ENCODE measurements at regions not wholly inside any gene's neighbourhood (a gene's known extent, or its start where the extent isn't known, plus 50 kb on each side); places are given as distances from the start of the nearest gene placed in this dataset.

DNA sequence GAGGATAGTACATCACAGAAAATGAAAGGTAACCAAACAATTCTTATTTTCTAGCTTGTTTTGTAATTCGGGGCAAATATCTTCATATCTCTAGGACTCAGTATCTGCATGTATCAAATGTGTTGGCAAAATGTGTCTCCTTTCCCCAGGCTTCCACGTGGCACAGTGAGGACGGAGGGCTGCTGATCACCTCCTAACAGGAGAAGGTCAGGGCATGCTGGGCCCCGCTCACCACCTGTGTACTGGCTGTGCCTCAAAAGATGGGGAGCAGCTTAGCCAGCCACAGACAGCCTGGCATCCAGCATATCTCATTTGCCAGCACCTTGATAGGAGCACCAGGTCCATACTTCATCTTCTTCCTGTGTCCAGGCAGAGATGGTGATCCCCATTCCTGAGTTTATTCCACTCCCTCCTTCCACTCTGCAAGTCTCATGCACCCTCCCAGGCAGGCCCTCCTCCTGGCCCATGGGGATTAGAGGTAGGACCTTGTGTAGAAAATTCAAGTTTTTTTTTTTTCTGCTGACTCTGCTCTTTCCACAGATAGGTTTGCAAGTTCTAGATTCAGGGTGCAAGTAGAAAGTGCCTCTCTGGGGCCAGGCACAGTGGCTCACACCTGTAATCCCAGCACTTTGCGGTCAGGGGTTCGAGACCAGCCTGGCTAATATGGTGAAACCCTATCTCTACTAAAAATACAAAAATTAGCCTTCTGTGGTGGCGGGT, 1639.0 kb upstream of the SLC10A2 start:
- DNase-seq, result no peak
- no peaks in the 10 kb centered on the region for H3K36me3 Mint-ChIP-seq
- POLR2A ChIA-PET, result no interaction called here
- ATAC-seq (ENCODE audit: low read depth), result no peak
- H3K27ac Mint-ChIP-seq, result no peak overlapping the region
- no peaks in the 10 kb centered on the region for H3K4me1 Mint-ChIP-seq
- H3K9me3 Mint-ChIP-seq, result no peaks in the 10 kb centered on the region
- H3K4me3 Mint-ChIP-seq, result no peak overlapping the region
- peaks cover 2% of the 10 kb centered on the region for H3K27me3 Mint-ChIP-seq

DNA sequence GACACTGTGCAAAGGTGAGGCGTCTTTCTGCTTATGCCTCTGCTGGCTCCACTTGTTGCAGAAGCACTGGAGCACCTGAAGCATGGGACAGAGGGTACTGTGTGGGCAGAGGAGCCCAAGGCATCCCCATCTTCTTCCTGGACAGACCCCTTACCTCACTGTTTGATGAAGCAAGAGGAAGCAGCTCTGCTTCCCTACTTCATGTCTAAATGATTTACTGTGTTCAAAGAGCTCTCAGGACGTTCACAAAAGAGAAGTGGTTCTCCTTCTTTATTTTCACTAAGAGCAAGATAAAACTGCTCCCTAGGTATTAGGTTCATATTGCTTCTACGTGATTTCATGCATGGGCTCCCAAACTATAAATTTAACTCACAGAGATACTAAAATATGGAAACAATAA, 1635.4 kb upstream of the SLC10A2 start:
- no peak overlapping the region for H3K4me3 Mint-ChIP-seq
- H3K9me3 Mint-ChIP-seq, result no peaks in the 10 kb centered on the region
- H3K36me3 Mint-ChIP-seq, result no peaks in the 10 kb centered on the region
- DNase-seq (no peak), ATAC-seq (ENCODE audit: low read depth) (no peak)
- no peak overlapping the region for H3K27ac Mint-ChIP-seq
- no peaks in the 10 kb centered on the region for H3K27me3 Mint-ChIP-seq
- POLR2A ChIA-PET, result no interaction called here
- H3K4me1 Mint-ChIP-seq, result no peaks in the 10 kb centered on the region

DNA sequence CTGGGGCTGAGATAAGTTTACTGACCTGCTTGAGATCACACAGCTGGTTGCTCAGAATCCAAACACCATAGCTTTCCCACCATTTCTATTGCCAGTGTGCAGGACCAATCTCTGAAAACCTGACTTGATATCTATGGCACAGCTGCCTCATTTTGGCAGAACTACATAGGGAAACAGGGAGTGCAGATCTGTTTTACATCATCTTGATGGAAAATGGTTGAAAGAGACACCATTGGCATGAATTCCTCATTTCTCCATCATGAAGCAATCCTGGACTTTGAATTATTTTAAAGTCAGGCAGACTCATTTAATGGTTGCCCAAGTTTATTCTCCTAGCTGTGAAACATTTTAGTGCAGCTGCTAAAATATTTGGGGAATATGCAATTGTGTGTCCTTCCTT, 1628.2 kb upstream of the SLC10A2 start:
- Mint-ChIP-seq H3K9me3 (no peaks in the 10 kb centered on the region), H3K27ac (no peak overlapping the region), H3K36me3 (no peaks in the 10 kb centered on the region), H3K27me3 (no peaks in the 10 kb centered on the region), H3K4me1 (no peaks in the 10 kb centered on the region), H3K4me3 (no peak overlapping the region)
- POLR2A ChIA-PET, result no interaction called here
- ATAC-seq (ENCODE audit: low read depth) (no peak), DNase-seq (no peak)

DNA sequence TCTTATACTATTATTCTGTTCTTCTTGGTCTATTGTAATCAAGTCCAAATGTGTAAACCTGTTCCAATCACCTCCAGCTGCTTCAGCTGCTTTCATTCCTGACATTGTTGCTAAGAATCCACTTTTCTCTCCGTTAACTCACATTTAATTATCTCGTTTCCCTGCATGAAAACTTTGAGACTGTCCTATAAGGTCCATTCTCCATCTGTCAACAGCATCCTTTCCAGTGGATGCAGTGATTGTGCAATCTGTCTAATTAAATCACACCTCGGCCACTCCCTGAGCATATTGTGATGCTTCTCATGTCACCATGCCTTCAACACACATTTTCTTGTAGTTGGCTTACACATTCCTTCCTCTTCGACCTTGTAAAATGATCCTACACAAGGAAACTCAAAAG, 1626.9 kb upstream of the SLC10A2 start:
- Mint-ChIP-seq H3K36me3 (no peaks in the 10 kb centered on the region), H3K4me1 (no peaks in the 10 kb centered on the region), H3K4me3 (no peak overlapping the region), H3K9me3 (no peaks in the 10 kb centered on the region), H3K27me3 (no peaks in the 10 kb centered on the region), H3K27ac (no peak overlapping the region)
- DNase-seq (no peak), ATAC-seq (ENCODE audit: low read depth) (no peak)
- POLR2A ChIA-PET, result no interaction called here

DNA sequence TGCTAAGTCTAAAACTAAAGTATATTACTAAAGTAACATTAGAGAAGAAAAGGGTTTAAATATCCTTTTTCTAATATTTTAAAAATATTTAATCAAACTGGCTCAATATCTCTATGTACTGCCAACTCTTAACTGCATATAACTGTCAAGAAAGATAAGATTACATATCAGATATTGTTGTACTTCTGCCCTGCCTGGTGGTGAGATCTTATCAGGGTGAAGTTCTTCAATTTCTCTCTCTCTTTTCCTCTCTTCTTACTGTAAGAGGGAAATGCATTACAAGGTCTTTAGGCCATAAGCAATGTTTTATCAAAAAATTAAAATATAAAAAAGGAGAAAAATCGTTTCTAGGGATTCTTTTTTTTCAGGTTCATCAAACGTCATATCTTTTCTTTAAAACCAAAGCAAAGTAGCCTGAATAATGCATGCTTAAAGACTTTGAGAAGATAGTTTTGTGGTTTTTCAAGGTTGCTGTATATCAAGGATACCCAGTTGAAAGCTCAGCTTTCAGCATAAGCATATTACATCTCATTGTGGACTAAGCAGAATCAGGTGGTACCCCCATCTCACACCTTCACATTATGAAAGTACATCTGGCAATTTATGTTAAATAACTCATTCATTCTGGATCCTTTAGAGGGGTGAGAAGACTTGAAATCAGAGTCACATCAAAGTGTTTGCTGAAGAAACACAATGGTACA, 1625.7 kb upstream of the SLC10A2 start:
- H3K27ac Mint-ChIP-seq, result no peak overlapping the region
- no peaks in the 10 kb centered on the region for H3K36me3 Mint-ChIP-seq
- H3K27me3 Mint-ChIP-seq, result no peaks in the 10 kb centered on the region
- no peak overlapping the region for H3K4me3 Mint-ChIP-seq
- no peak for DNase-seq
- no peaks in the 10 kb centered on the region for H3K4me1 Mint-ChIP-seq
- no peak for ATAC-seq (ENCODE audit: low read depth)
- H3K9me3 Mint-ChIP-seq, result no peaks in the 10 kb centered on the region
- POLR2A ChIA-PET, result no interaction called here

DNA sequence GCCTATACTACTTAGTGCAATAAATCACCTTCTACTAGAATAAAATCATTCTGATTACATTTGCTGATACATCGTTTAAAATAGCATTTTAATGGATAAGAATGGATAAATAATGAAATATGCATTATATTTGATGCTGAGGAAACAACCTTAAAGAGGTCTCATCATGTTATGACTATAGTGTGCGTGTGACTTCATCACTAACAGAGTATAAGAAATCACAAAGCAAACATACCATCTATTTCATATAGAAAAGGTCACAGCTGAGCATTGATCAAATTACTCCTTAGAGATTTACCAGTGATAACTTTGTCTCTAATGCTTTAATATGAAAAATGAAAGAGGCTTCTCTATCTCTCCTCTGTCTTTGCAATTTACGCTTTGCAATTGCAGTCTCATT, 1620.3 kb upstream of the SLC10A2 start:
- DNase-seq (no peak), ATAC-seq (ENCODE audit: low read depth) (no peak)
- no peaks in the 10 kb centered on the region for H3K36me3 Mint-ChIP-seq
- H3K27ac Mint-ChIP-seq, result no peak overlapping the region
- H3K4me3 Mint-ChIP-seq, result no peak overlapping the region
- H3K27me3 Mint-ChIP-seq, result no peaks in the 10 kb centered on the region
- POLR2A ChIA-PET, result no interaction called here
- no peaks in the 10 kb centered on the region for H3K4me1 Mint-ChIP-seq
- no peaks in the 10 kb centered on the region for H3K9me3 Mint-ChIP-seq

DNA sequence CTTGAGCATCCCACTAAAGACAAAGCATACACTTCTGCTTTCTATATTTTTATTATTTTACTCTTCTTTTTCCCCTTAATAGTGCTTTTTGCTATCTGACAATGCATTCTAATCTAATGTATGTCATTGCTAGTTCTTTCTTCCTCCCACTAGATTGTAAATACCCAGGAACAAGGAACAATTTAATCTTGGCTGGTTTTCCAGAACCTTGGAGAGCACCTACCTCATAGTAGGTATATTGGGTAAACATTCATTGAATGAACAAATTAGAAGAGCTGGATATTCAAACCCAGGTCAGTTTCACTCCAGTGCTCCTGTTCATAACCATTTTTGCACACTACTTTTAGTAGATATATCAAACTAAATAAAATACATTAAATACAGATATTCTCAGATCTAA, 1617.6 kb upstream of the SLC10A2 start:
- POLR2A ChIA-PET, result no interaction called here
- Mint-ChIP-seq H3K4me3 (no peak overlapping the region), H3K27me3 (no peaks in the 10 kb centered on the region)

DNA sequence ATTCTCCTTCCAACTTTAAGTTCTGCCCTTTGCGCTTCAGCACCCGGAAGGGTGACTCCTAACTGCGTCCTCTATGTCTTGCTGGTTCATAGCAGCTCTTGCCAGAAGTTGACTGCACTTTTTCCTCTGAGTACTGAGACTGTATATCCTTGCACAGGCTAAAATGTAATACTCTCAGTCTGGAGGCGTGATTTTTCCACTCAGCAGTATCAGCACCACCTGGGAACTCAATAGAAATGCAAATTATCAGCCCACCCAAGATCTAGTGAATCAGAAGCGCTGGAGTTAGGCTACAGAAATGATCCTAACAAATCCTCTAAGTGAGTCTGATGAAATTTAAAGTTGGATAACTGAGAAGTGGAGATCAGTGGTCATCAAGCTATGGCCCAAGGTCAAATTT, 1611.9 kb upstream of the SLC10A2 start:
- no peak overlapping the region for H3K27ac Mint-ChIP-seq
- no peak overlapping the region for H3K4me3 Mint-ChIP-seq

More for the DNA sequence above, 1617.6 kb upstream of the SLC10A2 start:
- Mint-ChIP-seq H3K4me1 (no peaks in the 10 kb centered on the region), H3K9me3 (no peaks in the 10 kb centered on the region), H3K36me3 (no peaks in the 10 kb centered on the region), H3K27ac (no peak overlapping the region)
- ATAC-seq (ENCODE audit: low read depth), result no peak
- DNase-seq, result no peak

DNA sequence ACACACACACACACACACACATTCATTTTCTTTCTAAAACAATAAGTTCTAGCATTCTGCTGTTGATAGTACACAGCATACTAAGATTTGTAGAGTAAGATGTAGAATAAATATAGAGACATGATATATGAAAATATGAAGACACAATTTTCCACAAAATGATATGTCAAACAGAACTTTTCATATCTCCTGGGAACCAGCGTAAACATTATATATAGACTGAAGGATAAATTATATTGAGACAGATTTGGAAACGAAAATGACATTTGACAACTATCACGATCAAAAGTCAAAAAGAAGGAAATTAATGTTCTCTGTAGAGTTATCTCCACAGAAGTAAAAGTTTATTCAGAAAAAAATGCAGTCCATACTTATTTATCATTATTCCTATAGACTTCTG, 1605.7 kb upstream of the SLC10A2 start:
- H3K9me3 Mint-ChIP-seq, result no peaks in the 10 kb centered on the region
- no peaks in the 10 kb centered on the region for H3K36me3 Mint-ChIP-seq
- ATAC-seq (ENCODE audit: low read depth) (no peak), DNase-seq (no peak)
- H3K27me3 Mint-ChIP-seq, result no peaks in the 10 kb centered on the region
- H3K4me3 Mint-ChIP-seq, result no peak overlapping the region
- H3K27ac Mint-ChIP-seq, result no peak overlapping the region
- H3K4me1 Mint-ChIP-seq, result no peaks in the 10 kb centered on the region
- POLR2A ChIA-PET, result no interaction called here

More for the DNA sequence above, 1611.9 kb upstream of the SLC10A2 start:
- POLR2A ChIA-PET, result no interaction called here
- ATAC-seq (ENCODE audit: low read depth) (no peak), DNase-seq (no peak)
- H3K4me1 Mint-ChIP-seq, result no peaks in the 10 kb centered on the region
- H3K36me3 Mint-ChIP-seq, result no peaks in the 10 kb centered on the region
- no peaks in the 10 kb centered on the region for H3K27me3 Mint-ChIP-seq
- H3K9me3 Mint-ChIP-seq, result no peaks in the 10 kb centered on the region

DNA sequence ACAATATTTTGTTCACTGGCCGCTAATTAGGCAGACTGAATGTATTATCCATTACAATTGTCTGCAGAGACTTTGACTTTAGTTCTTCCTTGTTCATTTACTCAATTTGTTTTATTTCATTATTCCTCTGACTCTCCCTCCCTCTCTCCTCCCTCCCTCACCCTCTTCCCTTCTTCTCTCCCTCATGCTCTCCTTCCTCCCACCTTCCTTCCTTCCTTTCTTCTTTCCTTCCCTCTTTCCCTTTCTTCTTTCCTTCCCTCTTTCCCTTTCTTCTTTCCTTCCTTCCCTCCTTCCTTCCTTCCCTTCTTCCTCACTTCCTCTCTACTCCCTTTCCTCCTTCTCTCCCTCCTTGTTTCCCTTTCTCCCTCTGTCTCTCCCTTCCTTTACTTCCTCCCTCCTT, 1591.0 kb upstream of the SLC10A2 start:
- no peaks in the 10 kb centered on the region for H3K36me3 Mint-ChIP-seq
- no peak overlapping the region for H3K4me3 Mint-ChIP-seq
- no peak for DNase-seq
- H3K27me3 Mint-ChIP-seq, result no peaks in the 10 kb centered on the region
- ATAC-seq (ENCODE audit: low read depth), result no peak
- H3K27ac Mint-ChIP-seq, result no peak overlapping the region
- H3K9me3 Mint-ChIP-seq, result peaks cover 2% of the 10 kb centered on the region
- POLR2A ChIA-PET, result no interaction called here
- H3K4me1 Mint-ChIP-seq, result no peaks in the 10 kb centered on the region

DNA sequence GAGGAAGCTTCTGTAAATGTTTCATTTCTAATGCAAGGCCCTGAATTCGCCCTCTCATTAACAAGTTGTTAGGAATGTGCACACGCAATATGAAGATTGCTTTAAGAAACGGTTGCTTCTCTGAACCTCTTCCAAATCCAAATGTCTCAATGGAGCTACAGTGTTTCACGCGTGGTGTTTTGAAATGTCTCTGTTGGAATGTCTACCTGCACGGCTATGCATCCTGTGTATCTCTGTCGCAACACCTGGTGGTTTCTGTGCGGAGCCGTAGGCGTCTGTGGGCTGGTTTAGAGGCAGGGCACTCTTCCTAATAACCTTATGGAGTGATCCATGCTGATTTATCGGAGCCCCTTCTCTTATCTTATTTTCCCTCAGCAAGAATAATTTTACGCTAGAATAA, 1584.2 kb upstream of the SLC10A2 start:
- no peak for DNase-seq
- Mint-ChIP-seq H3K4me3 (no peak overlapping the region), H3K27me3 (peaks cover 2% of the 10 kb centered on the region), H3K36me3 (no peaks in the 10 kb centered on the region), H3K4me1 (no peaks in the 10 kb centered on the region), H3K9me3 (peaks cover 2% of the 10 kb centered on the region), H3K27ac (no peak overlapping the region)
- no peak for ATAC-seq (ENCODE audit: low read depth)
- POLR2A ChIA-PET, result no interaction called here

DNA sequence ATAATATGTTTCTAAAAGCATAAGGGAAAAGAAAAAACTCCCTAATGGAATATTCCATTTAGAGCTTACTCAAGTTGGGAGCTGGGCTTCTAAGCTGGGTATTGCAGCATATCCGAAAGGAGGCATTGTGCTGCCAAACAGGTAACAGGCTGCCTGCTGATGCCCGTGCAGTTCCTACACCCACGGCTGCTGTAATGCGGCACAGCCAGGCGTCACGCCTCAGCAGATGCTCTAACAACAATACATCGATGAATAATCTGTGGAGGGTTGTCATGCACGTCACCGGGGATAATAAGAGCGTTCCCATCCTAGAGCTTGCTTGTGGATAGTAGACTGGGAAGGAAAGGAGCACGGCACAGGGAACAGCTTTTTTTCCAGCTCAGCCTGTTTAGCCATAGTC, 1582.1 kb upstream of the SLC10A2 start:
- POLR2A ChIA-PET, result no interaction called here
- Mint-ChIP-seq H3K27me3 (peaks cover 2% of the 10 kb centered on the region), H3K4me3 (no peak overlapping the region), H3K27ac (no peak overlapping the region), H3K4me1 (no peaks in the 10 kb centered on the region), H3K9me3 (peaks cover under 1% of the 10 kb centered on the region), H3K36me3 (no peaks in the 10 kb centered on the region)
- DNase-seq (no peak), ATAC-seq (ENCODE audit: low read depth) (no peak)

DNA sequence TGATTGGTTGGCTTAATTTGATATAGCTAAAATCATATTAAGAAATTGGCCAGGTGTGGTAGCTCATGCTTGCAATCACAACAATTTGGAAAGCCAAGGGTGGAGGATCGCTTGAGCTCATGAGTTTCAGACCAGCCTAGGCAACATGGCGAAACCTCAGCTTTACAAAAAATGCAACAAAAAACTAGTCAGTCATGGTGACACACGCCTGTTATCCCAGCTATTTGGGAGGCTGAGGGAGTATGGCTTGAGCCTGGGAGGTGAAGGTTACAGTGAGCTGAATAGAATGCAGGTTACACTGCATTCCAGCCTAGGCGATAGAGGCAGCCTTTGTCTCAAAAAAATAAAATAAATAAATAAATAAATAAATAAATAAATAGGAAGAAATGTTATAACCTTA, 1579.6 kb upstream of the SLC10A2 start:
- Mint-ChIP-seq H3K27ac (no peak overlapping the region), H3K9me3 (no peaks in the 10 kb centered on the region), H3K4me1 (no peaks in the 10 kb centered on the region), H3K36me3 (no peaks in the 10 kb centered on the region), H3K4me3 (no peak overlapping the region), H3K27me3 (peaks cover 2% of the 10 kb centered on the region)
- no peak for DNase-seq
- POLR2A ChIA-PET, result no interaction called here
- ATAC-seq (ENCODE audit: low read depth), result no peak

DNA sequence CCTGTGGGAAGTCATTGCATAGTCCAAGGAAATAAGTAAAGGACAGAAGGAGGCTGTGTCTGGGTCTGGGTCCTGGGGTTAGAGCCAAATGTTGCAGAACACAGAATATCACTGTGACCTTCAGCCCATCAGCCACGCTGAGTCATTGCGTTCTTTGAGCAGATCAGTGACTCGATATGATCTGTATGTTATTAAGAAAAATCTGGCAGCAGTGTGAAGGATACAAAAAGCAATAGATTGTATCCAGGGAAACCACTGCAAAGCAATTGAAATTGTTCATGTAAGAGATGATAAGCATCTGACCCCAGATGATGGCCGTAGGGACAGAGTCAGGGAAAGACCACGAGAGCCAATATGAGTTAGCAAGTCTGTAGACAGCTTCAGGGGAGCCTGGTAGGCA, 1575.1 kb upstream of the SLC10A2 start:
- no peaks in the 10 kb centered on the region for H3K36me3 Mint-ChIP-seq
- H3K27ac Mint-ChIP-seq, result no peak overlapping the region
- H3K4me3 Mint-ChIP-seq, result no peak overlapping the region
- ATAC-seq (ENCODE audit: low read depth) (no peak), DNase-seq (no peak)
- POLR2A ChIA-PET, result no interaction called here
- H3K4me1 Mint-ChIP-seq, result no peaks in the 10 kb centered on the region
- H3K9me3 Mint-ChIP-seq, result no peaks in the 10 kb centered on the region
- H3K27me3 Mint-ChIP-seq, result no peaks in the 10 kb centered on the region
